Heart left ventricle (tissue), 16 donors: ENCODE measurements at regions not wholly inside any gene's neighbourhood (a gene's known extent, or its start where the extent isn't known, plus 50 kb on each side); places are given as distances from the start of the nearest gene placed in this dataset.

Source experiments
- ATAC-seq, 4 donors: fragments of 200-7000 bp; cut with Tn5 transposase; one replicate each; pipeline ENCODE4 v1.9.1; 2020 to 2022; ENCODE audit warnings: moderate library complexity in 4 of 4, mild to moderate bottlenecking in 3 of 4, moderate number of reproducible peaks in 1 of 4
- DNase-seq, 5 donors: peaks; one replicate each; pipeline ENCODE4 v3.0.0-alpha.2; 2020
- H3K27ac ChIP-seq, 12 donors: fragments of 200-600 bp; sonication (generic) in 4 of 12; one replicate each; pipeline versions ENCODE4 v1.5.0 to v1.8.0; 2016 to 2022; ENCODE audit warnings: mild to moderate bottlenecking in 2 of 12
- H3K27me3 ChIP-seq, 9 donors: fragments of 200-600 bp; sonication (generic) in 2 of 9; one replicate each; pipeline versions ENCODE4 v1.5.1 to v1.8.0; 2016 to 2022; ENCODE audit warnings: mild to moderate bottlenecking in 3 of 9
- H3K36me3 ChIP-seq, 9 donors: fragments of 200-600 bp; sonication (generic) in 2 of 9; one replicate each; pipeline versions ENCODE4 v1.5.0 to v1.8.0; 2018 to 2022; ENCODE audit warnings: mild to moderate bottlenecking in 2 of 9
- H3K4me1 ChIP-seq, 12 donors: fragments of 200-600 bp; sonication (generic) in 4 of 12; one replicate each; pipeline versions ENCODE4 v1.5.0 to v1.8.0; 2016 to 2022; ENCODE audit warnings: mild to moderate bottlenecking in 3 of 12
- H3K4me3 ChIP-seq, 12 donors: fragments of 200-600 bp; sonication (generic) in 4 of 12; one replicate each; pipeline versions ENCODE4 v1.5.0 to v1.8.0; 2017 to 2022; ENCODE audit warnings: mild to moderate bottlenecking in 9 of 12, moderate library complexity in 4 of 12
- H3K9me3 ChIP-seq, 12 donors: fragments of 200-600 bp; sonication (generic) in 4 of 12; one replicate each; pipeline versions ENCODE4 v1.5.0 to v1.8.0; 2016 to 2022; ENCODE audit warnings: mild to moderate bottlenecking in 1 of 12
- CTCF ChIP-seq, 12 donors: fragments of 200-600 bp; sonication (generic) in 4 of 12; IDR thresholded peaks; one replicate each; pipeline versions ENCODE4 v1.5.0 to v1.8.0; 2018 to 2022; ENCODE audit warnings: antibody characterized with exemption in 12 of 12, mild to moderate bottlenecking in 5 of 12
- POLR2A ChIP-seq, 2 donors: fragments of 450-650 bp; IDR thresholded peaks; one replicate each; pipeline ENCODE4 v1.6.1; 2017; ENCODE audit warnings: antibody characterized with exemption in 2 of 2, mild to moderate bottlenecking in 2 of 2, moderate library complexity in 2 of 2
- WGBS, 4 donors: extraction: QIAGEN DNeasy Blood & Tissue Kit in 2 of 4; methylation state at CpG; one replicate each; pipeline versions ENCODE4 v1.1.5 to v1.1.7; 2013 to 2018; 5-methylcytosine and 5-hydroxymethylcytosine counted together
- intact Hi-C, 10 donors: fragments of 100-400 bp; cut with DNase I; formaldehyde crosslinking; loops; one replicate each; pipeline versions ENCODE4 v1.11.1 to v1.14.2; 2022
- donor health status: ischemic (EF 13 %, LVEDD 7.1; RV severe dilation, severe dysfunction).
- donor health status: healthy with polysubstance abuse.
- donor health status: DM: no; HTN: yes; CAD: no.
- donor health status: DM: no; HTN: no; CAD: no.
- donor health status: ischemic (EF 25% LVEDD 6.9; RV normal size, moderate dysfunction).
- donor health status: ischemic (EF 25% LVEDD 5.7; RV mildly dilated, moderate dysfunction).
- donor health status: healthy.
- donor health status: DM: yes; HTN: yes; CAD: no.
- donor health status: ischemic (EF 35%, LVEDD 5.7; RV mildly dilated, moderate dysfunction).
- donor health status: nonischemic (EF 11% LVEDD 7.7; RV severe dilation, severe dysfunction).
- donor health status: DM: yes; HTN: yes; CAD: no.
- donor health status: PGD.
- donor health status: ischemic (EF 29% LVEDD 5.4; RV normal size, mild dysfunction).
- donor health status: nonischemic (EF 23%, LVEDD 6.1; RV moderate dilation, normal function).

GRCh38 chr2:107376909-107377308, 449.8 kb upstream of the RGPD4 start:
- no peak overlapping the region for H3K4me3 ChIP-seq
- H3K36me3 ChIP-seq: no peaks in the 10 kb centered on the region
- intact Hi-C loops: loop anchor here in 1 of 10 donors (2.0 kb wide), 1 partner anchor 42 kb away; no protein-coding TSS in a partner anchor
- no peak overlapping the region for H3K27ac ChIP-seq
- ATAC-seq (peak in 2 of 4 donors; percentile 37 to 63), DNase-seq (peak in 2 of 5 donors; percentile 18 to 43)
- WGBS, 4 donors: 10 to 47% (median 24%) methylated on average over 4 of the region's 4 CpGs
- peaks cover 0 to 14% (median 0%) of the 10 kb centered on the region in 12 donors for H3K4me1 ChIP-seq
- no peaks in the 10 kb centered on the region for H3K27me3 ChIP-seq
- TF ChIP-seq POLR2A (IDR thresholded peaks at IDR 0.05) (no peak), CTCF (IDR thresholded peaks at IDR 0.05) (no peak)
- H3K9me3 ChIP-seq: peaks cover 0 to 9% (median 0%) of the 10 kb centered on the region in 12 donors

- intact Hi-C loops: no loop called here
- no peak overlapping the region for H3K4me3 ChIP-seq
- H3K4me1 ChIP-seq: no peaks in the 10 kb centered on the region
- ATAC-seq: no peak
- WGBS, 4 donors: 68 to 82% (median 77%) methylated on average over 2 of the region's 2 CpGs
- H3K27me3 ChIP-seq: no peaks in the 10 kb centered on the region
- peaks cover 0 to 9% (median 0%) of the 10 kb centered on the region in 12 donors for H3K9me3 ChIP-seq
- H3K27ac ChIP-seq: no peak overlapping the region
- no peak for TF ChIP-seq CTCF (IDR thresholded peaks at IDR 0.05)
- no peak for TF ChIP-seq POLR2A (IDR thresholded peaks at IDR 0.05)
- DNase-seq: no peak
- no peaks in the 10 kb centered on the region for H3K36me3 ChIP-seq
Measured at GRCh38 chr2:107380912-107381311, 445.8 kb upstream of the RGPD4 start.

GRCh38 chr2:107383691-107384090, 443.0 kb upstream of the RGPD4 start:
- 64 to 80% (median 79%) methylated on average over 4 of the region's 4 CpGs for whole genome bisulfite sequencing, 4 donors
- H3K4me3 ChIP-seq: no peak overlapping the region
- no peak overlapping the region for H3K27ac ChIP-seq
- DNase-seq: no peak
- TF ChIP-seq CTCF (IDR thresholded peaks at IDR 0.05) (no peak), POLR2A (IDR thresholded peaks at IDR 0.05) (no peak)
- no peaks in the 10 kb centered on the region for H3K9me3 ChIP-seq
- no peaks in the 10 kb centered on the region for H3K36me3 ChIP-seq
- no peaks in the 10 kb centered on the region for H3K4me1 ChIP-seq
- no peak for ATAC-seq
- H3K27me3 ChIP-seq: no peaks in the 10 kb centered on the region
- intact Hi-C loops: no loop called here

GRCh38 chr2:107384422-107384821, 442.3 kb upstream of the RGPD4 start:
- intact Hi-C loops: no loop called here
- Histone ChIP-seq H3K4me3 (no peak overlapping the region), H3K9me3 (no peaks in the 10 kb centered on the region), H3K4me1 (no peaks in the 10 kb centered on the region), H3K27ac (no peak overlapping the region), H3K36me3 (no peaks in the 10 kb centered on the region), H3K27me3 (no peaks in the 10 kb centered on the region)
- no peak for ATAC-seq
- no peak for DNase-seq
- 39 to 70% (median 58%) methylated on average over 2 of the region's 2 CpGs for WGBS, 4 donors
- TF ChIP-seq POLR2A (IDR thresholded peaks at IDR 0.05) (no peak), CTCF (IDR thresholded peaks at IDR 0.05) (no peak)
